ENCODE measurements at regions not wholly inside any gene's neighbourhood (a gene's known extent, or its start where the extent isn't known, plus 50 kb on each side); places are given as distances from the start of the nearest gene placed in this dataset.

DNA sequence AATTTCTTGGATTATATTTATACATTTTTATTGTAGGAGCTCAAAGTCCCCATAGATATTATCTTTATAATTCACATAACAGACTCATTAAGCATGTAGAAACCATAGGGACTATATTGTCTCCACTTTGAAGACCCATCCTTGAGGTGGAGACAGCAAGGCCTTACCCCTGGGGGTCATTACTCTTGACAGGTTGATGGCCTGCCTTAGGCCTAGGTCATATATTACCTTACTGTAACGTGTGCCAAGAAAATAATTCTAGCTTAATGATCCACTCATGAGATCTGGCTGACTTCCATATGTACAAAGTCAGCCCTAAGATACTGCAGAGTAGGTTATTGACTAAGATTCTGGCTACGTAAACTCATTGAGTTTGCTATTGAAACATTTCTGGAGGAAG is 65.4 kb upstream of the GLS start (continued):
- TF ChIP-seq, protein P1, sequence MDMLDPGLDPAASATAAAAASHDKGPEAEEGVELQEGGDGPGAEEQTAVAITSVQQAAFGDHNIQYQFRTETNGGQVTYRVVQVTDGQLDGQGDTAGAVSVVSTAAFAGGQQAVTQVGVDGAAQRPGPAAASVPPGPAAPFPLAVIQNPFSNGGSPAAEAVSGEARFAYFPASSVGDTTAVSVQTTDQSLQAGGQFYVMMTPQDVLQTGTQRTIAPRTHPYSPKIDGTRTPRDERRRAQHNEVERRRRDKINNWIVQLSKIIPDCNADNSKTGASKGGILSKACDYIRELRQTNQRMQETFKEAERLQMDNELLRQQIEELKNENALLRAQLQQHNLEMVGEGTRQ (IDR thresholded peaks at IDR 0.05), result no peak
- TF ChIP-seq HOXA7 (CRISPR knock-in tag; IDR thresholded peaks at IDR 0.05) (no peak), MYC (IDR thresholded peaks at IDR 0.05; ENCODE audit: borderline replicate concordance, low read length) (no peak), RARB (CRISPR knock-in tag; IDR thresholded peaks at IDR 0.05) (no peak)

DNA sequence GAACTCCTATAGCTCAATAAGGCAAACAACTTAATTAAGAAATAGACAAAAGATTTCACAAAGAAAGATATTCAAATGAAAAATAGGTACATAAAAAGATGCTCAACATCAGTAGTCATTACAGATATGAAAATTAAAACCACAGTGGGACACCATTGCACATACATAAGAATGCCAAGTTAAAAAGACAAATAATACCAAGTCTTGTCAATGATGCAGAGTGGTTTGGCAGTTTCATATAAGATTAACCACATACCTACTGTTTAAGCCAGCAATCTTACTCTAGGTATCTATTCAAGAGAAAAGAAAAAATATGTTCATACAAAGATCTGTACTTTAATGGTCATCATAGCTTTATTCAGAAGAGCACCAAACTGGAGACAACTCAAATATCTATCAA is 63.5 kb upstream of the GLS start:
- CTCF ChIA-PET, result interaction anchor here (1.0 kb wide), 1 partner anchor 15 kb away, joined by 5 read pairs; no protein-coding TSS in a partner anchor
- Histone ChIP-seq H3K4me1 (peaks cover 6% of the 10 kb centered on the region; the same call in 1 of the 3 replicates), H3K27ac (no peak overlapping the region), H3K9me3 (0 out of 3 replicates have a peak, but pooled peaks cover 4% of the 10 kb centered on the region), H3K4me3 (no peak overlapping the region), H3K4me2 (no peak overlapping the region)
- DNase-seq (ENCODE audit: low read depth in 1 of 2, low spot score in 1 of 2) (no peak), ATAC-seq (no peak), FAIRE-seq (no peak)
- POLR2A ChIA-PET, result no interaction called here
- no peak for TF ChIP-seq NR3C1 (IDR thresholded peaks at IDR 0.05)
- no peak for TF ChIP-seq ZSCAN20 (CRISPR knock-in tag; IDR thresholded peaks at IDR 0.05)
- no peak for TF ChIP-seq ESRRA (IDR thresholded peaks at IDR 0.05; ENCODE audit: borderline replicate concordance, low read length)
- TF ChIP-seq CHD4 (IDR thresholded peaks at IDR 0.05; ENCODE audit: borderline replicate concordance), result no peak
- TF ChIP-seq JUNB (IDR thresholded peaks at IDR 0.05), result no peak
- TF ChIP-seq MAZ (IDR thresholded peaks at IDR 0.05; ENCODE audit: borderline replicate concordance, low read depth, low read length), result no peak
- TF ChIP-seq, protein P2, sequence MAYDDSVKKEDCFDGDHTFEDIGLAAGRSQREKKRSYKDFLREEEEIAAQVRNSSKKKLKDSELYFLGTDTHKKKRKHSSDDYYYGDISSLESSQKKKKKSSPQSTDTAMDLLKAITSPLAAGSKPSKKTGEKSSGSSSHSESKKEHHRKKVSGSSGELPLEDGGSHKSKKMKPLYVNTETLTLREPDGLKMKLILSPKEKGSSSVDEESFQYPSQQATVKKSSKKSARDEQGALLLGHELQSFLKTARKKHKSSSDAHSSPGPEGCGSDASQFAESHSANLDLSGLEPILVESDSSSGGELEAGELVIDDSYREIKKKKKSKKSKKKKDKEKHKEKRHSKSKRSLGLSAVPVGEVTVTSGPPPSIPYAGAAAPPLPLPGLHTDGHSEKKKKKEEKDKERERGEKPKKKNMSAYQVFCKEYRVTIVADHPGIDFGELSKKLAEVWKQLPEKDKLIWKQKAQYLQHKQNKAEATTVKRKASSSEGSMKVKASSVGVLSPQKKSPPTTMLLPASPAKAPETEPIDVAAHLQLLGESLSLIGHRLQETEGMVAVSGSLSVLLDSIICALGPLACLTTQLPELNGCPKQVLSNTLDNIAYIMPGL (CRISPR knock-in tag; IDR thresholded peaks at IDR 0.05; ENCODE audit: borderline replicate concordance), result no peak

DNA sequence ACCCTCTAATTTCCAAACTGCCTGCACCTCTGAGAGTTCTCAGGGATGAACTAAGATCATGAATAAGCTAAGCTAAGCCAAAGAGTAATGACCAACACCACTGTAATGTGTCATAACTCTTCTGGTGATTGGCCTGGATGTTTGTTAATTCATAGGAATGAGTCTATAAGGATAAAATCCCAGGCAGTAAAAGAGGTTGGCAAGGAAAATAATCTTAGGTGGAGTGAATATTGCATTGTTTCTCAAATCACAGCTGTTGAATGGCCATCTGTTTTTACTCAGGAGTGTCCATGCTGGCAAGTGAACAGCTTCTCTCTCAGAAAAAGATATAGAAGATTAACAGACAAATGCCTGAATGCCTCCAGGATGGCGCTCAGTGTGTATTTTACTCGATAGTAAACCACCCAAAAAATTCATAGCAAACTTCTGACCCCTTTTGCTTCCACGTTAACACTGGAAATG is 60.8 kb upstream of the GLS start:
- TF ChIP-seq, protein P3, sequence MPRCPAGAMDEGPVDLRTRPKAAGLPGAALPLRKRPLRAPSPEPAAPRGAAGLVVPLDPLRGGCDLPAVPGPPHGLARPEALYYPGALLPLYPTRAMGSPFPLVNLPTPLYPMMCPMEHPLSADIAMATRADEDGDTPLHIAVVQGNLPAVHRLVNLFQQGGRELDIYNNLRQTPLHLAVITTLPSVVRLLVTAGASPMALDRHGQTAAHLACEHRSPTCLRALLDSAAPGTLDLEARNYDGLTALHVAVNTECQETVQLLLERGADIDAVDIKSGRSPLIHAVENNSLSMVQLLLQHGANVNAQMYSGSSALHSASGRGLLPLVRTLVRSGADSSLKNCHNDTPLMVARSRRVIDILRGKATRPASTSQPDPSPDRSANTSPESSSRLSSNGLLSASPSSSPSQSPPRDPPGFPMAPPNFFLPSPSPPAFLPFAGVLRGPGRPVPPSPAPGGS (IDR thresholded peaks at IDR 0.05), result no peak
- TF ChIP-seq, protein P4, sequence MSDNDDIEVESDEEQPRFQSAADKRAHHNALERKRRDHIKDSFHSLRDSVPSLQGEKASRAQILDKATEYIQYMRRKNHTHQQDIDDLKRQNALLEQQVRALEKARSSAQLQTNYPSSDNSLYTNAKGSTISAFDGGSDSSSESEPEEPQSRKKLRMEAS (IDR thresholded peaks at IDR 0.05), result no peak
- no peak for TF ChIP-seq RNF2 (IDR thresholded peaks at IDR 0.05; ENCODE audit: borderline replicate concordance, low read depth)
- no peak for TF ChIP-seq KDM5A (IDR thresholded peaks at IDR 0.05)
- no peak for TF ChIP-seq CBX8 (IDR thresholded peaks at IDR 0.05)
- TF ChIP-seq MAFK (IDR thresholded peaks at IDR 0.05; ENCODE audit: partially characterized antibody), result no peak
- no peak for TF ChIP-seq SREBF2 (IDR thresholded peaks at IDR 0.05)
- TF ChIP-seq EHF (CRISPR knock-in tag; IDR thresholded peaks at IDR 0.05), result no peak
- TF ChIP-seq POLR2A (IDR thresholded peaks at IDR 0.05; ENCODE audit: low read length), result no peak
- no peak for TF ChIP-seq HDAC2 (IDR thresholded peaks at IDR 0.05)
- TF ChIP-seq CEBPB (IDR thresholded peaks at IDR 0.05), result no peak
- TF ChIP-seq, protein P5, sequence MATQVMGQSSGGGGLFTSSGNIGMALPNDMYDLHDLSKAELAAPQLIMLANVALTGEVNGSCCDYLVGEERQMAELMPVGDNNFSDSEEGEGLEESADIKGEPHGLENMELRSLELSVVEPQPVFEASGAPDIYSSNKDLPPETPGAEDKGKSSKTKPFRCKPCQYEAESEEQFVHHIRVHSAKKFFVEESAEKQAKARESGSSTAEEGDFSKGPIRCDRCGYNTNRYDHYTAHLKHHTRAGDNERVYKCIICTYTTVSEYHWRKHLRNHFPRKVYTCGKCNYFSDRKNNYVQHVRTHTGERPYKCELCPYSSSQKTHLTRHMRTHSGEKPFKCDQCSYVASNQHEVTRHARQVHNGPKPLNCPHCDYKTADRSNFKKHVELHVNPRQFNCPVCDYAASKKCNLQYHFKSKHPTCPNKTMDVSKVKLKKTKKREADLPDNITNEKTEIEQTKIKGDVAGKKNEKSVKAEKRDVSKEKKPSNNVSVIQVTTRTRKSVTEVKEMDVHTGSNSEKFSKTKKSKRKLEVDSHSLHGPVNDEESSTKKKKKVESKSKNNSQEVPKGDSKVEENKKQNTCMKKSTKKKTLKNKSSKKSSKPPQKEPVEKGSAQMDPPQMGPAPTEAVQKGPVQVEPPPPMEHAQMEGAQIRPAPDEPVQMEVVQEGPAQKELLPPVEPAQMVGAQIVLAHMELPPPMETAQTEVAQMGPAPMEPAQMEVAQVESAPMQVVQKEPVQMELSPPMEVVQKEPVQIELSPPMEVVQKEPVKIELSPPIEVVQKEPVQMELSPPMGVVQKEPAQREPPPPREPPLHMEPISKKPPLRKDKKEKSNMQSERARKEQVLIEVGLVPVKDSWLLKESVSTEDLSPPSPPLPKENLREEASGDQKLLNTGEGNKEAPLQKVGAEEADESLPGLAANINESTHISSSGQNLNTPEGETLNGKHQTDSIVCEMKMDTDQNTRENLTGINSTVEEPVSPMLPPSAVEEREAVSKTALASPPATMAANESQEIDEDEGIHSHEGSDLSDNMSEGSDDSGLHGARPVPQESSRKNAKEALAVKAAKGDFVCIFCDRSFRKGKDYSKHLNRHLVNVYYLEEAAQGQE (IDR thresholded peaks at IDR 0.05), result no peak
- TF ChIP-seq PHF8 (IDR thresholded peaks at IDR 0.05; ENCODE audit: borderline replicate concordance, low read depth), result no peak
- TF ChIP-seq CHD2 (IDR thresholded peaks at IDR 0.05; ENCODE audit: low read length, partially characterized antibody), result no peak
- no peak for TF ChIP-seq FOSB (CRISPR knock-in tag; IDR thresholded peaks at IDR 0.05)
- TF ChIP-seq, protein P6, sequence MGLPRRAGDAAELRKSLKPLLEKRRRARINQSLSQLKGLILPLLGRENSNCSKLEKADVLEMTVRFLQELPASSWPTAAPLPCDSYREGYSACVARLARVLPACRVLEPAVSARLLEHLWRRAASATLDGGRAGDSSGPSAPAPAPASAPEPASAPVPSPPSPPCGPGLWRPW (IDR thresholded peaks at IDR 0.05), result no peak
- TF ChIP-seq ZSCAN20 (CRISPR knock-in tag; IDR thresholded peaks at IDR 0.05), result no peak
- TF ChIP-seq, protein P1 (IDR thresholded peaks at IDR 0.05), result no peak
- no peak for TF ChIP-seq ZNF302 (CRISPR knock-in tag; IDR thresholded peaks at IDR 0.05)
- Histone ChIP-seq H3K9me3 (0 out of 3 replicates have a peak, but pooled peaks cover 4% of the 10 kb centered on the region), H3K27ac (no peak overlapping the region), H3K4me1 (no peaks in the 10 kb centered on the region), H3K4me2 (no peak overlapping the region), H3K4me3 (no peak overlapping the region)
- POLR2A ChIA-PET, result no interaction called here
- FAIRE-seq (no peak), DNase-seq (ENCODE audit: low read depth in 1 of 2, low spot score in 1 of 2) (no peak), ATAC-seq (no peak; a peak in 1 of 6 replicates)
- CTCF ChIA-PET, result interaction anchor here (1.3 kb wide), 1 partner anchor 31 kb away, joined by 3 read pairs; no protein-coding TSS in a partner anchor
- WGBS (ENCODE audit: missing lambda C conversion rate), result 63% methylated on average over 3 of the region's 3 CpGs
